GM19193 (cell line): ENCODE measurements at regions not wholly inside any gene's neighbourhood (a gene's known extent, or its start where the extent isn't known, plus 50 kb on each side); places are given as distances from the start of the nearest gene placed in this dataset.

ENCODE experiments used
- POLR2A ChIP-seq: IDR thresholded peaks from 4 replicates; pipeline ENCODE4 v1.6.1; 2011; ENCODE audit not compliant: insufficient read depth, insufficient read length; ENCODE audit errors: extremely low read depth

GRCh38 chr2:241924069-241924908 is 54.8 kb downstream of the RTP5 start:
- no peak for TF ChIP-seq POLR2A

GRCh38 chr2:241924909-241925250 is 55.4 kb downstream of the RTP5 start:
- no peak for TF ChIP-seq POLR2A

GRCh38 chr2:241925277-241925676 is 55.7 kb downstream of the RTP5 start:
- TF ChIP-seq POLR2A, result no peak

DNA sequence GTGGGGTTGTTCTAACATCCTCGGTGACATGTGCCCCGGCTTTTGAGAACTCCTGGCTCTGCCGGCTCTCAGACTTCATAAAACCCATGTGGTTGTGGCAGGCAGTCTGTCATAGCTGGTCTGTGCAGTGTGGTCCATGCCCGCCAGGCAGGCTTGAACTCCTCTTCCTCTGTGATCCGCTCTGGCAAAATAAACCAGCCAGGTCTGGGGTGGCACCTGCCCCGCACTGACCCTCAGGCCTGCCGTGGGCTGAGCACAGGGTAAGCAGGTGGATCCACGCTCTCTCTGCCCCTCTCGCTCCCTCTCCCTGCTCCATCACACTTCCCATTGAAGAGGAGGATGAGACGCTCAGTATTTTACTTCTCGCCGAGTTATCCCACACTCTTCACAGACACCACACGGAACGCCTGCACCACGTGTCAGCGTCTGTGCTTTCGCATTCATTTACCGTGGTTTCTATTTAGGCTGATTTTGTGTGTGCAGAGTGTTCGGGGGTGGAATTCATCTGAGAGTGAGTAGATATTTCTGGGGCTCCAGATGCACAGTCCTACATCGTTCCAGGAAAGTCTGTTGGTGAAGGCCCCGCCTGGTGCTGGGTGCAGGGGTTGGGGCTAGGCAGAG is 56.4 kb downstream of the RTP5 start:
- no peak for TF ChIP-seq POLR2A

GRCh38 chr2:241926541-241927311 is 57.2 kb downstream of the RTP5 start:
- TF ChIP-seq POLR2A, result no peak

- TF ChIP-seq POLR2A, result no peak
Observed at GRCh38 chr2:241929551-241930490, 60.3 kb downstream of the RTP5 start.

DNA sequence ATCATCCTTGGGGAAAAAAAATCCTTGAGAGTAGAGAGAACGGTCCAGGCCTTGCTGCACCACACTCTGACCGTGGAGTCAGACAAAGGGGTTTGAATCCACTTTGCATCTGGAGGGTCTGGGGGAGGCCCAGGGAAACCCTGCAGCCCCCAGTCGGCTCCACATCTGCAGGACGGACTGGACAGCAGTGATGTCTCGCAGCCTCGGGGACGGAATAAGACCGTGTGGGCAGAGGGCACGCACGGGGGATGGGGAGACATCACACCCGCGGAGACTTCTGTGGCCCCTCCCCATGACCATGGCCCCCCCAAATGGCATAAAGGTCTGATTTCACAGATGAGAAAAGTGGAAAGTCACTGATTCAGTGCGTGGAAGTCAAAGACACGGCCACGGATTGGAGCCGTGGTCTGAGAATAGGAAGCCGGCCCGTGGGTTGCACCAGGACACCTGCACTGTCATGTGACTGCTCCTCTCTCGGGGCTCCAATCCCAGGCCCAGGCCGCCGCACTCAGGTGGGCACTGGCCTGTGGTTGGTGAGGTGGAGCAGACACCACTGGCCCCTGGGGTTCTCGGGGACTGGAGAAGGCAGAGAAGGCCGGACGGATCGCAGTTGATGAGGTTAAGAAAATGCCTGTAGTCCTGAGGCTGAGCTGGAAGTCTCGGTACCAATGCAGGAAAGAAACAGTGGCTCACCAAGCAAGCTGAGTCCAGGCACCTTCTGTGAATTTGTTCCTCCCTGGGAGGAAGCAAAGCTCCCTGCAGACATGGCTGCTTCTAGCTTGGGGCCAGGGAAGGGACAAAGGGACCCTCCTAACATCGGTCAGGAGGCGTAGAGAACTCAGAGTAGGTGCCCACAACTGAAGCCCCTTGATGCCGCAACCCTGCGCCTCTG is 61.8 kb downstream of the RTP5 start:
- TF ChIP-seq POLR2A, result no peak

DNA sequence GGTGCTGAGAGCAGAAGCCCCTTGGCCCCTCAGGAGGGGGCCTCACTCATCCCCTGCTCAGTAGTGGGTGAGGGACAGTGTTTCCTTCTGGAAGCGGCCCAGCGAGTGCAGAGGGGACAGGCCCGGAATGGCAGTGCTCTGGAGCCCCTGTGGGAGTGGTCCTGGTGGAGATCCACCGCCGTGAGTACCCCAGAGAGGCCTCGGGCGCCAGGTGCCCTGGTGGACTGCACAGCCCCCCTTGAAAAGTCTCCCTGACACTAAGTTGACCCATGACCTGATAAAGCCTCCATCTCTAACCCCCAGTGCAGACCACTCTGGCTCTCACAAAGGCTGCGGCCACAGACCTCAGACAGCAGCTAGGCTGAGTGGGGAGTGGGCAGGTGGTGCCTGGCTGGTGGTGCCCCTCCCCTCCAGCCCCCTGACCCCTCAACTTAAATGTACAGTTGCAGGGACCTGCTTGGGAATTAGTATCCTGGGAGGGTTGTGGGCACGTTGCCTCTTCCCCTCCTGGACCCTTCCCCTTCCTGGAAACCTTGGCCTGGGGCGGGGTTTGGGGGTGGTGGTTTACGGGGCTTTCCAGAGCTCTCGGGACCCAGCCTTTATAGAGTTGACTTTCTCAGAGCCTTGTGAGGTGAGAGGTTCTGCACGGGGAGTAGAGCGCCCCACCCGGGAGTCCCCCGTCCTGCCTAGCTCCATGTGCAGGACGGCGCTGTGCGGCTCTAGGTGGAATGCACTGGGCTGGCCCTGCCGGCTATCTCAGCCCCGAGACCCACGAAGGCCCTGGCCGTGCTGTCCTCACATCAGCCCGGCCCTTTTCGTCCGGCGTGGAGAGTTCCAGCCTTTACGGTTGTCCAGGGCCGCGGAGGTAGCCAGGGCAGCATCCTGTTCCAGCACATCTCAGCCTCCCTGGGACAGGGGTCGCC is 62.7 kb downstream of the RTP5 start:
- no peak for TF ChIP-seq POLR2A

DNA sequence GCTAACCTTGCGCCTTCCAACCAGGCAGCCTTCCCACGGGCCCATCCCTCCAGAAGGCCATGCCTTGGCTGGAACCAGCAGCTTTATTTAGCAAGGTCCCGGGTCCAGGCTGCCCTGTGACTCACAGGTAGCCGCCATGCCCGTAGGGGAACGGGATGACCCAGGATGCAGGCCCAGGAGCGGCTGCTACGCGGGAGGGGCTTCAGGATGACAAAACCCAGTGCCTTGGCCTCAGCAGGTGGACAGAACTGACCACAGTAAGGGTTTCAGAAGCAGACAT is 63.3 kb downstream of the RTP5 start:
- TF ChIP-seq POLR2A, result no peak

- TF ChIP-seq POLR2A, result no peak
Observed at GRCh38 chr2:241933179-241933911, 63.8 kb downstream of the RTP5 start.

DNA sequence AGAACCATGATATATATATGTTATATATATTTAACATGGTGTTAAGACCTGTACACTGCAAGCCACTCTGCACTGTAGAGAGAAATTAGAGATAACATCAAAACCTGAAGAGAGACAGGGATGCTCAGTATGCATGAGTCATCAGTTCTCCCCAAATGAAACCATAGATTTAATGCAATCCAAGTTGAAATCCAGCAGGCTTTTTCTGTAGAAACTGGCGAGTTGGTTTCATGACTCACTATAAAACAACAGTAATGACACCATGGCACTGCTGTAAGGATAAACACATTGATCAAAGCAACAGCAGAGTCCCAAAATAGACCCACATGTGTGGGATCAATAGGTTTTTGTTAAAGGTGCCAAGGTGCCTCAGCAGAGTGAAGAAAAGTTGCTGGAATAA is 65.8 kb downstream of the RTP5 start:
- TF ChIP-seq POLR2A, result no peak

- no peak for TF ChIP-seq POLR2A
Observed at GRCh38 chr2:241935774-241936173, 66.2 kb downstream of the RTP5 start.
